ENCODE measurements at regions not wholly inside any gene's neighbourhood (a gene's known extent, or its start where the extent isn't known, plus 50 kb on each side); places are given as distances from the start of the nearest gene placed in this dataset.

- no peak for TF ChIP-seq CTCF (IDR thresholded peaks at IDR 0.05; ENCODE audit: unreplicated experiment)
- CTCF ChIA-PET = no interaction called here
- Mint-ChIP-seq H3K9me3 (ENCODE audit: low read depth, unreplicated experiment) (no peaks in the 10 kb centered on the region), H3K27me3 (ENCODE audit: unreplicated experiment) (peaks cover 31% of the 10 kb centered on the region), H3K4me3 (ENCODE audit: low read depth, unreplicated experiment) (no peak overlapping the region), H3K36me3 (ENCODE audit: insufficient read depth, unreplicated experiment) (peaks cover 4% of the 10 kb centered on the region), H3K4me1 (ENCODE audit: low read depth, unreplicated experiment) (no peaks in the 10 kb centered on the region), H3K27ac (ENCODE audit: unreplicated experiment) (no peak overlapping the region)
- intact Hi-C loops (cut with micrococcal nuclease; ENCODE audit: unreplicated experiment) = no loop called here
- BruUV-seq (replicated peaks) = no TSS peak
- DNase-seq = no peak
Measured at GRCh38 chr12:98085046-98085755, 430.2 kb upstream of the TMPO start.

GRCh38 chr12:98090731-98091130 lies 424.7 kb upstream of the TMPO start:
- Mint-ChIP-seq H3K27me3 (ENCODE audit: unreplicated experiment) (peaks cover 29% of the 10 kb centered on the region), H3K4me1 (ENCODE audit: low read depth, unreplicated experiment) (no peaks in the 10 kb centered on the region), H3K9me3 (ENCODE audit: low read depth, unreplicated experiment) (no peaks in the 10 kb centered on the region), H3K4me3 (ENCODE audit: low read depth, unreplicated experiment) (no peak overlapping the region), H3K36me3 (ENCODE audit: insufficient read depth, unreplicated experiment) (peaks cover 4% of the 10 kb centered on the region), H3K27ac (ENCODE audit: unreplicated experiment) (no peak overlapping the region)
- BruUV-seq (replicated peaks) = no TSS peak
- intact Hi-C loops (cut with micrococcal nuclease; ENCODE audit: unreplicated experiment) = no loop called here
- no peak for TF ChIP-seq CTCF (IDR thresholded peaks at IDR 0.05; ENCODE audit: unreplicated experiment)
- no peak for DNase-seq
- CTCF ChIA-PET = no interaction called here

GRCh38 chr12:98096436-98096835 lies 419.0 kb upstream of the TMPO start:
- peaks cover 13% of the 10 kb centered on the region for H3K27me3 Mint-ChIP-seq (ENCODE audit: unreplicated experiment)
- H3K36me3 Mint-ChIP-seq (ENCODE audit: insufficient read depth, unreplicated experiment) = no peaks in the 10 kb centered on the region
- CTCF ChIA-PET = no interaction called here
- no peak for DNase-seq
- no peaks in the 10 kb centered on the region for H3K4me1 Mint-ChIP-seq (ENCODE audit: low read depth, unreplicated experiment)
- BruUV-seq (replicated peaks) = no TSS peak
- H3K4me3 Mint-ChIP-seq (ENCODE audit: low read depth, unreplicated experiment) = no peak overlapping the region
- no peaks in the 10 kb centered on the region for H3K9me3 Mint-ChIP-seq (ENCODE audit: low read depth, unreplicated experiment)
- intact Hi-C loops (cut with micrococcal nuclease; ENCODE audit: unreplicated experiment) = no loop called here
- H3K27ac Mint-ChIP-seq (ENCODE audit: unreplicated experiment) = no peak overlapping the region
- no peak for TF ChIP-seq CTCF (IDR thresholded peaks at IDR 0.05; ENCODE audit: unreplicated experiment)

GRCh38 chr12:98106031-98106683 lies 409.2 kb upstream of the TMPO start:
- CTCF ChIA-PET = interaction anchor here (0.5 kb wide), 1 partner anchor 1755 kb away, joined by 5 read pairs; no protein-coding TSS in a partner anchor
- no peak for DNase-seq
- Mint-ChIP-seq H3K36me3 (ENCODE audit: insufficient read depth, unreplicated experiment) (no peaks in the 10 kb centered on the region), H3K27me3 (ENCODE audit: unreplicated experiment) (peaks cover 13% of the 10 kb centered on the region), H3K4me3 (ENCODE audit: low read depth, unreplicated experiment) (no peak overlapping the region), H3K4me1 (ENCODE audit: low read depth, unreplicated experiment) (no peaks in the 10 kb centered on the region), H3K27ac (ENCODE audit: unreplicated experiment) (no peak overlapping the region), H3K9me3 (ENCODE audit: low read depth, unreplicated experiment) (no peaks in the 10 kb centered on the region)
- no peak for TF ChIP-seq CTCF (IDR thresholded peaks at IDR 0.05; ENCODE audit: unreplicated experiment)
- no TSS peak for BruUV-seq (replicated peaks)
- intact Hi-C loops (cut with micrococcal nuclease; ENCODE audit: unreplicated experiment) = no loop called here
